WERI-Rb-1 (cell line): ENCODE measurements at regions not wholly inside any gene's neighbourhood (a gene's known extent, or its start where the extent isn't known, plus 50 kb on each side); places are given as distances from the start of the nearest gene placed in this dataset.
A peak's percentile ranks its signal among the peaks of the same experiment; 100 is the strongest.

ENCODE experiments used
- DNase-seq: peaks from one replicate; pipeline ENCODE4 v3.0.0-alpha.2; 2020
- H3K27ac ChIP-seq: fragments of 250-450 bp; sonication (Bioruptor Pico); 2 replicates; pipeline ENCODE4 v1.5.1; 2020; ENCODE audit warnings: mild to moderate bottlenecking, moderate library complexity
- H3K27me3 ChIP-seq: fragments of 250-450 bp; sonication (Bioruptor Pico); 2 replicates; pipeline ENCODE4 v1.5.1; 2021; ENCODE audit warnings: mild to moderate bottlenecking, low read depth, moderate library complexity; ENCODE audit not compliant: insufficient read depth, severe bottlenecking
- H3K36me3 ChIP-seq: fragments of 250-450 bp; sonication (Bioruptor Pico); 2 replicates; pipeline ENCODE4 v1.5.1; 2020; ENCODE audit warnings: mild to moderate bottlenecking, moderate library complexity
- H3K4me3 ChIP-seq: 2 replicates; pipeline ENCODE4 v1.5.1; 2011; ENCODE audit warnings: low read depth, mild to moderate bottlenecking, control low read depth, low read length
- H3K9me3 ChIP-seq: fragments of 250-450 bp; sonication (Bioruptor Pico); 2 replicates; pipeline ENCODE4 v1.5.1; 2021; ENCODE audit warnings: mild to moderate bottlenecking, moderate library complexity; ENCODE audit not compliant: severe bottlenecking
- TF ChIP-seq, protein P1 (sequence below): IDR thresholded peaks from 2 replicates; pipeline ENCODE4 v1.5.1; 2011; ENCODE audit warnings: low read depth, mild to moderate bottlenecking, control low read depth, inconsistent platforms, low read length

DNA sequence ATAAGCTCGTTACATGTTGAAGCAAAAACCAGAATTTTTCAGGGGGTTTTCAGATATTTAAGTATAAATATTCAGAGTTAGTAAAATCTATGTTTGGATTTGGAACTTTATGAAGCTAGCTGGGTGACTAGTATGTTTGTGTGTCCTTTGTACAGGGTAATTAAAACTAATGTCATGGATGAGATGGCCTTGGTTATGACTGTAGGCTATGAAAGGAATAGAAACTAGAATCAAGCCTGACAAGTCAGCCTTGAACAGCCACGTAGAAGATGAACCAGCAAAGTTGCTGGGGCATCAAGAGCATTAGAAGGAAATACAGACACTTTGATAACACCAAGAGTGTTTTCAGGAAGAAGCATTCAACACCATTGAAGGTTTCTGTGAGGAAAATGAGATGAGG is 825.1 kb upstream of the CNTNAP5 start:
- H3K27ac ChIP-seq: no peak overlapping the region
- no peak for DNase-seq
- H3K27me3 ChIP-seq: no peaks in the 10 kb centered on the region
- TF ChIP-seq, protein P1, sequence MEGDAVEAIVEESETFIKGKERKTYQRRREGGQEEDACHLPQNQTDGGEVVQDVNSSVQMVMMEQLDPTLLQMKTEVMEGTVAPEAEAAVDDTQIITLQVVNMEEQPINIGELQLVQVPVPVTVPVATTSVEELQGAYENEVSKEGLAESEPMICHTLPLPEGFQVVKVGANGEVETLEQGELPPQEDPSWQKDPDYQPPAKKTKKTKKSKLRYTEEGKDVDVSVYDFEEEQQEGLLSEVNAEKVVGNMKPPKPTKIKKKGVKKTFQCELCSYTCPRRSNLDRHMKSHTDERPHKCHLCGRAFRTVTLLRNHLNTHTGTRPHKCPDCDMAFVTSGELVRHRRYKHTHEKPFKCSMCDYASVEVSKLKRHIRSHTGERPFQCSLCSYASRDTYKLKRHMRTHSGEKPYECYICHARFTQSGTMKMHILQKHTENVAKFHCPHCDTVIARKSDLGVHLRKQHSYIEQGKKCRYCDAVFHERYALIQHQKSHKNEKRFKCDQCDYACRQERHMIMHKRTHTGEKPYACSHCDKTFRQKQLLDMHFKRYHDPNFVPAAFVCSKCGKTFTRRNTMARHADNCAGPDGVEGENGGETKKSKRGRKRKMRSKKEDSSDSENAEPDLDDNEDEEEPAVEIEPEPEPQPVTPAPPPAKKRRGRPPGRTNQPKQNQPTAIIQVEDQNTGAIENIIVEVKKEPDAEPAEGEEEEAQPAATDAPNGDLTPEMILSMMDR: no peak
- H3K4me3 ChIP-seq: no peak overlapping the region
- H3K9me3 ChIP-seq: no peaks in the 10 kb centered on the region
- H3K36me3 ChIP-seq: no peaks in the 10 kb centered on the region

DNA sequence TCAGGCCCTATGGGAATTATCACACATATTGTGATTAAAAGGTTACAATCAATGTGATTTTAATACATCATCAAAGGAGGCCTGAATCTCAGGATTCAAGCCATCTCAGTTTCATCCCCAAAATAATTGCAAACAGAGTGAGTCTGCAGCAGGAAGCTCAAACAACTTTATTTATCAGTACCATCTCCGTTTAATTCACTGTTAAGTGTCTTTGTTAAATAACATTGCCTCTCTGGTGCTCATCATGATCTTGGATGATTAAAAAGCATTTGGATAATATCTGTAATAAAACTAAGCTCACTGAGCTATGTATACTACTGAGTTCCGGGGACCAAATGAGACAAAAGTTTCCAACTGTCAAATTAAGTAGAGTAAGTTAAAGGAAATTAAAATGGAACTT is 817.8 kb upstream of the CNTNAP5 start:
- Histone ChIP-seq H3K9me3 (no peaks in the 10 kb centered on the region), H3K36me3 (no peaks in the 10 kb centered on the region), H3K4me3 (no peak overlapping the region), H3K27ac (no peak overlapping the region), H3K27me3 (no peaks in the 10 kb centered on the region)
- no peak for DNase-seq
- TF ChIP-seq, protein P1: no peak

DNA sequence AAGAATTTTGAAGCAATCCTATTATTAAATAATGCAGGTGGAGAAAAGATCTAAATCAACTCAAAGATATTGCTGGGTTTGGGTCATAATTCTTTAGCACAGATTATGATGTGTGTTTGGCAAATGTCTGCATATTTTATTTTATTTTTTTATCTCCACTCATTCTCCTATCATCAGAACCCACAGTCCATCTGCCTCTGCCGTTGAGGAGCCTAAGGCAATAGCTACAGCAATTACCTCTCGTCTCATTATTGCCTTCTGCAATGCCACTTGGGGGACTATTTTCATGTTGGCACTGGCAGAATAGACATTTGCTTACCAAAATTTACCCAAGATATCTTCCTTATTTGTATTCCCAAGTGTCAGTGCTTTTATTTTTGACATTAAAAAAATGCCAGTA is 815.9 kb upstream of the CNTNAP5 start:
- Histone ChIP-seq H3K27me3 (no peaks in the 10 kb centered on the region), H3K9me3 (no peaks in the 10 kb centered on the region), H3K4me3 (no peak overlapping the region), H3K36me3 (no peaks in the 10 kb centered on the region), H3K27ac (no peak overlapping the region)
- TF ChIP-seq, protein P1: no peak
- DNase-seq: no peak

DNA sequence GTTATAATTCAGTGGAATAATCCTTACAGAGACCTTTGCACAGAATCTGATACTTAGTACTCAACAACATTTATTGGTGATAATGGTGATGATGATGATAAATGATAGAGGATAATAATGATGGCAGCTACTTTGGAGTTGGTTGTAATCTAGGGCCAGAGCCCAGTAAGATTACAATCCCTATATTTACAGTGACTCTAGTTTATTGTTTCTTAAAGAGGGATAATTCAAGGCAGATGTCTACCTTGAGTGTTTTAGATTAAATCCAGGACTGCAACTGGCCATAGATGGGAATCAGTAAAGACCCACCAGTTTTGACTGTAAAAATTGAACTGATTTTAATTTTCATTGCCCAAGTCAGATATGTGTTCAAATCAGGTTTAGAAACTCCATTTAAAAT is 813.9 kb upstream of the CNTNAP5 start:
- TF ChIP-seq, protein P1: no peak
- Histone ChIP-seq H3K27me3 (no peaks in the 10 kb centered on the region), H3K27ac (no peak overlapping the region), H3K36me3 (no peaks in the 10 kb centered on the region), H3K9me3 (no peaks in the 10 kb centered on the region), H3K4me3 (no peak overlapping the region)
- no peak for DNase-seq

DNA sequence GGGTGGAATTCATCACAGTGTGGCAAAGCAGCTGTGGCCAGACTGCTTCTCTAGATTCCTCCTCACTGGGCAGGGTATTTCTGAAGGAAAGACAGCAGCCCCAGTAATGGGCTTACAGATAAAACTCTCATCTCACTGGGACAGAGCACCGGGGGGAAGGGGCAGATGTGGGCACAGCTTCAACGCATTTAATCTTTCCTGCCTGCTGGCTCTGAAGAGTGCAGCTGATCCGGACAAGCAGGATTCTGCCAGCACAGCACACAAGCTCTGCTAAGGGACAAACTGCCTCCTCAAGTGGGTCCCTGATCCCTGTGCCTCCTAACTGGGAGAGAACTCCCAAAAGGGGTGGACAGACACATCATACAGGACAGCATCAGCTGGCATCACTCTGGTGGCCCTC is 779.9 kb upstream of the CNTNAP5 start:
- no peaks in the 10 kb centered on the region for H3K9me3 ChIP-seq
- no peaks in the 10 kb centered on the region for H3K27me3 ChIP-seq
- no peaks in the 10 kb centered on the region for H3K36me3 ChIP-seq
- TF ChIP-seq, protein P1: no peak
- H3K4me3 ChIP-seq: no peak overlapping the region
- peak; percentile 51 for DNase-seq
- H3K27ac ChIP-seq: no peak overlapping the region

DNA sequence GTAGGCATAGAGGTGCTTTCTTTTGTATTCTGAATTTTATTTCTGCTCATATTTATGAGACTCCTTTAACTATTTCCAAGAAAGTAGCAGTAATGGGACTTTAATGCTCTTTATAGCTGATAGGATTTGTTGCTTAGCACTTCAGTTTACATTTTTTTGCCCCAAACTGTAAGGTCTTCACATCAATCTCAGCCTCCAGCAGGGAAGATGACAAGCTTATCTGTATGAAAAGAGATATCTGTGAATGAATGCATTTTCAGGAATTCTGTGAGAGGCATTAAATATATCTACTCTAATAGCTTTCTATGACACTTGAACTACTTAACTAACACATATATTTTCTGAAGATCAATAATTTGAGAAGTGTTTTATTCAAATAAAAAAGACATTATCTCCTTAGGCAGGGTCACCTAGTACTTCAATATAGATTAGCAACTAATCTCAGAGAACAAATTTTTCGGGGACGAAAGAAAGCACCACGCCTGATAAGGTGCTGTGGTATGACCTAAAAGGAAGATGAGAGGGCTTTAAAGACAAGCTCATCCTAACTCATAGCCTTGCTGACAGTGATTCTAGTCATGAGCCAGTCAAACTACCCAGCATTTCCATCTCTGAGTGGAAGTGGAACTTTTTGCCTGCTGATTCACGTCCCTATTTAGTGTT is 766.1 kb upstream of the CNTNAP5 start:
- Histone ChIP-seq H3K36me3 (no peaks in the 10 kb centered on the region), H3K9me3 (no peaks in the 10 kb centered on the region), H3K27ac (no peak overlapping the region), H3K27me3 (peaks cover 2% of the 10 kb centered on the region), H3K4me3 (no peak overlapping the region)
- TF ChIP-seq, protein P1: no peak
- DNase-seq: no peak
